IPS-18a (cell line): ENCODE measurements at regions not wholly inside any gene's neighbourhood (a gene's known extent, or its start where the extent isn't known, plus 50 kb on each side); places are given as distances from the start of the nearest gene placed in this dataset.

Experiments used
- H3K27ac ChIP-seq: one replicate; pipeline ENCODE4 v1.5.1; 2013; ENCODE audit warnings: low read length
- H3K27me3 ChIP-seq: one replicate; pipeline ENCODE4 v1.6.1; 2013; ENCODE audit warnings: mild to moderate bottlenecking, low read length; ENCODE audit not compliant: control insufficient read depth, insufficient read depth
- H3K36me3 ChIP-seq: one replicate; pipeline ENCODE4 v1.6.1; 2013; ENCODE audit warnings: low read depth, low read length; ENCODE audit not compliant: control insufficient read depth
- H3K4me1 ChIP-seq: one replicate; pipeline ENCODE4 v1.6.1; 2013; ENCODE audit warnings: low read depth, low read length; ENCODE audit not compliant: control insufficient read depth
- H3K4me3 ChIP-seq: one replicate; pipeline ENCODE4 v1.5.1; 2013; ENCODE audit warnings: low read length
- H3K9ac ChIP-seq: one replicate; pipeline ENCODE4 v1.6.1; 2013; ENCODE audit warnings: mild to moderate bottlenecking, low read length, moderate library complexity
- H3K9me3 ChIP-seq: one replicate; pipeline ENCODE4 v1.6.1; 2013; ENCODE audit warnings: low read depth, low read length; ENCODE audit not compliant: control insufficient read depth

- no peaks in the 10 kb centered on the region for H3K27me3 ChIP-seq
- no peaks in the 10 kb centered on the region for H3K36me3 ChIP-seq
- H3K4me1 ChIP-seq, result peaks cover 31% of the 10 kb centered on the region
- no peak overlapping the region for H3K4me3 ChIP-seq
- no peak overlapping the region for H3K9ac ChIP-seq
- no peaks in the 10 kb centered on the region for H3K9me3 ChIP-seq
- H3K27ac ChIP-seq, result no peak overlapping the region
Observed at GRCh38 chr6:121999456-122000065, 399.9 kb upstream of the HSF2 start.

- H3K27ac ChIP-seq, result peak overlapping the region; percentile 9
- no peaks in the 10 kb centered on the region for H3K27me3 ChIP-seq
- no peak overlapping the region for H3K4me3 ChIP-seq
- no peaks in the 10 kb centered on the region for H3K9me3 ChIP-seq
- peaks cover 41% of the 10 kb centered on the region for H3K4me1 ChIP-seq
- H3K36me3 ChIP-seq, result no peaks in the 10 kb centered on the region
- no peak overlapping the region for H3K9ac ChIP-seq
Observed at GRCh38 chr6:122005661-122006060, 393.8 kb upstream of the HSF2 start.

- no peaks in the 10 kb centered on the region for H3K36me3 ChIP-seq
- H3K4me1 ChIP-seq, result peaks cover 34% of the 10 kb centered on the region
- H3K27ac ChIP-seq, result peak overlapping the region; percentile 10
- no peaks in the 10 kb centered on the region for H3K9me3 ChIP-seq
- peak overlapping the region; percentile 8 for H3K4me3 ChIP-seq
- H3K9ac ChIP-seq, result no peak overlapping the region
- H3K27me3 ChIP-seq, result no peaks in the 10 kb centered on the region
Observed at GRCh38 chr6:122007339-122007738, 392.1 kb upstream of the HSF2 start.

GRCh38 chr6:122008101-122008999 is 391.1 kb upstream of the HSF2 start:
- peaks cover 34% of the 10 kb centered on the region for H3K4me1 ChIP-seq
- H3K27ac ChIP-seq, result no peak overlapping the region

GRCh38 chr6:122009000-122009350 is 390.5 kb upstream of the HSF2 start:
- peaks cover 34% of the 10 kb centered on the region for H3K4me1 ChIP-seq
- no peak overlapping the region for H3K4me3 ChIP-seq
- H3K27me3 ChIP-seq, result no peaks in the 10 kb centered on the region
- no peak overlapping the region for H3K27ac ChIP-seq
- no peak overlapping the region for H3K9ac ChIP-seq
- H3K9me3 ChIP-seq, result no peaks in the 10 kb centered on the region
- no peaks in the 10 kb centered on the region for H3K36me3 ChIP-seq

More at GRCh38 chr6:122008101-122008999, 391.1 kb upstream of the HSF2 start:
- Histone ChIP-seq H3K4me3 (no peak overlapping the region), H3K27me3 (no peaks in the 10 kb centered on the region), H3K36me3 (no peaks in the 10 kb centered on the region), H3K9ac (no peak overlapping the region), H3K9me3 (no peaks in the 10 kb centered on the region)

- H3K36me3 ChIP-seq, result no peaks in the 10 kb centered on the region
- H3K4me3 ChIP-seq, result no peak overlapping the region
- no peak overlapping the region for H3K27ac ChIP-seq
- H3K4me1 ChIP-seq, result peaks cover 16% of the 10 kb centered on the region
- H3K9ac ChIP-seq, result no peak overlapping the region
- H3K27me3 ChIP-seq, result no peaks in the 10 kb centered on the region
- no peaks in the 10 kb centered on the region for H3K9me3 ChIP-seq
Observed at GRCh38 chr6:122012578-122012977, 386.9 kb upstream of the HSF2 start.

GRCh38 chr6:122014961-122015360 is 384.5 kb upstream of the HSF2 start:
- Histone ChIP-seq H3K36me3 (no peaks in the 10 kb centered on the region), H3K4me3 (no peak overlapping the region), H3K27me3 (no peaks in the 10 kb centered on the region), H3K4me1 (no peaks in the 10 kb centered on the region), H3K27ac (no peak overlapping the region), H3K9me3 (no peaks in the 10 kb centered on the region), H3K9ac (no peak overlapping the region)

- Histone ChIP-seq H3K27ac (no peak overlapping the region), H3K4me3 (no peak overlapping the region), H3K9me3 (no peaks in the 10 kb centered on the region), H3K36me3 (no peaks in the 10 kb centered on the region), H3K27me3 (no peaks in the 10 kb centered on the region), H3K4me1 (no peaks in the 10 kb centered on the region), H3K9ac (no peak overlapping the region)
Observed at GRCh38 chr6:122020588-122021264, 378.7 kb upstream of the HSF2 start.

GRCh38 chr6:122025104-122025503 is 374.3 kb upstream of the HSF2 start:
- H3K9ac ChIP-seq, result no peak overlapping the region
- H3K36me3 ChIP-seq, result no peaks in the 10 kb centered on the region
- no peaks in the 10 kb centered on the region for H3K4me1 ChIP-seq
- H3K27me3 ChIP-seq, result no peaks in the 10 kb centered on the region
- H3K9me3 ChIP-seq, result no peaks in the 10 kb centered on the region
- no peak overlapping the region for H3K27ac ChIP-seq
- H3K4me3 ChIP-seq, result no peak overlapping the region

GRCh38 chr6:122026582-122027369 is 372.7 kb upstream of the HSF2 start:
- H3K36me3 ChIP-seq, result no peaks in the 10 kb centered on the region
- H3K27me3 ChIP-seq, result no peaks in the 10 kb centered on the region
- H3K27ac ChIP-seq, result no peak overlapping the region
- no peaks in the 10 kb centered on the region for H3K9me3 ChIP-seq
- no peak overlapping the region for H3K9ac ChIP-seq
- no peaks in the 10 kb centered on the region for H3K4me1 ChIP-seq
- no peak overlapping the region for H3K4me3 ChIP-seq

- H3K27me3 ChIP-seq, result no peaks in the 10 kb centered on the region
- peaks cover 7% of the 10 kb centered on the region for H3K4me1 ChIP-seq
- no peak overlapping the region for H3K27ac ChIP-seq
- no peak overlapping the region for H3K4me3 ChIP-seq
- no peaks in the 10 kb centered on the region for H3K9me3 ChIP-seq
- H3K36me3 ChIP-seq, result no peaks in the 10 kb centered on the region
- no peak overlapping the region for H3K9ac ChIP-seq
Observed at GRCh38 chr6:122028933-122029522, 370.4 kb upstream of the HSF2 start.
